Activated naive CD4-positive, alpha-beta T cell treated with anti-CD3 and anti-CD28 coated beads, Interleukin-2, amount 50 U/mL, for 24 hours (primary cell): ENCODE measurements at regions not wholly inside any gene's neighbourhood (a gene's known extent, or its start where the extent isn't known, plus 50 kb on each side); places are given as distances from the start of the nearest gene placed in this dataset.
"Not testable (repeated sequence)": the region's sequence is repeated elsewhere in the genome, so short reads cannot be mapped to it uniquely, and the experiment has no call there.

ENCODE experiments used
- H3K27ac Mint-ChIP-seq: one replicate; pipeline ENCODE4 v1.8.0; 2021; ENCODE audit warnings: mild to moderate bottlenecking, mixed read lengths
- H3K27me3 Mint-ChIP-seq: one replicate; pipeline ENCODE4 v1.8.0; 2021; ENCODE audit warnings: mixed read lengths
- H3K36me3 Mint-ChIP-seq: one replicate; pipeline ENCODE4 v1.8.0; 2021; ENCODE audit warnings: mixed read lengths
- H3K4me1 Mint-ChIP-seq: one replicate; pipeline ENCODE4 v1.8.0; 2021; ENCODE audit warnings: mixed read lengths
- H3K4me3 Mint-ChIP-seq: one replicate; pipeline ENCODE4 v1.8.0; 2021; ENCODE audit warnings: mild to moderate bottlenecking, mixed read lengths
- H3K9me3 Mint-ChIP-seq: one replicate; pipeline ENCODE4 v1.8.0; 2021; ENCODE audit warnings: mixed read lengths

DNA sequence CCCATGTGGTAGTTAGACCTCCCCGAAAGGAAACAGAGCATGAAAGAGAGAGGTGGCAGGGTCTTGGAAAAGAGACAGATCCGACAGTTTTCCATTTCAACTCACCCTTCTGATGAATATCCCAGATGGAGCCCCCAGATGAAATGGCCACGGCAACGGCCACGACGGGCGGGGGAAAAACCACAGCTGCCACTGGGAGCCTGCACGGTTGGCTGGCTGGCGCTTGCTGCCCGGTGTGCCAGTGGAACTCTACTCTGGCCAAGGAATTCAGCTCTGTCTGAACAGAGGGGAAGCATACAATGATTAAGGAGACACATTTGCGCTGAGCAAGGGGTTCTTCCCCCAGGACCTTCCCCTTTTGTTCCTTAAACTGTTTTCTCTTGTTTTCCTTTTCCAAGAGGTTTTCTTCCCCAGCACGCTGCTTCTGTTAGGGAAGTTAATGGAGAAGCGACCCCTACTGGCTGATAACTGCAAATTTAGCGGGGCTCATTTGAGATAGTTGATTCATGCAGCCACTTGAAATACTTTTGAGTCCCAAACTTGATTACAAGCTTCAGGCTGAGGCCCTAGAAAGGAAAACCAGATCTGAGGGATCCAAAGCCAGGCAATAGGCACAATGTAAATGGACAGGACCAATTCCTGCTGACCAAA is 1122.5 kb downstream of the NCAM2 start:
- no peaks in the 10 kb centered on the region for H3K9me3 Mint-ChIP-seq
- no peaks in the 10 kb centered on the region for H3K4me1 Mint-ChIP-seq
- H3K36me3 Mint-ChIP-seq = no peaks in the 10 kb centered on the region
- H3K27me3 Mint-ChIP-seq = no peaks in the 10 kb centered on the region
- H3K4me3 Mint-ChIP-seq = no peak overlapping the region
- H3K27ac Mint-ChIP-seq = no peak overlapping the region

DNA sequence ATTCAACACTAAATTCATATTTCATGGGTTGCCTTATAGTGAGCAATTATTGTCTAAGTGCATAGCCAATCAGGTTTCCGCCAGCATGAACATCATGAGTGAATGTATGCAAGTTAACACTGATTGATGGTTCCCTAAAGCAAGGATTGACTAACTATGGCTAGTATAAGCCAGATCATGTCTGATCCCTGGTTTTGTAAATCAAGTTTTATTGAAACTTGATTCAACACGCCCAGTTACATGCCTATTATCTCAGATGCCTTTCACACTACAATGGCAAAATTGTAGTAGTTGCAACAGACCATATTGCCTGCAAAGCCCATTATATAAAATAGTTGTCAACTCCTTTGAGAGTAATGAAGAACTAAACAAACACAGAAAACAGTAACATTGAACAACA is 1127.4 kb downstream of the NCAM2 start:
- Mint-ChIP-seq H3K36me3 (no peaks in the 10 kb centered on the region), H3K9me3 (no peaks in the 10 kb centered on the region), H3K4me3 (no peak overlapping the region), H3K27ac (no peak overlapping the region), H3K27me3 (no peaks in the 10 kb centered on the region), H3K4me1 (no peaks in the 10 kb centered on the region)

DNA sequence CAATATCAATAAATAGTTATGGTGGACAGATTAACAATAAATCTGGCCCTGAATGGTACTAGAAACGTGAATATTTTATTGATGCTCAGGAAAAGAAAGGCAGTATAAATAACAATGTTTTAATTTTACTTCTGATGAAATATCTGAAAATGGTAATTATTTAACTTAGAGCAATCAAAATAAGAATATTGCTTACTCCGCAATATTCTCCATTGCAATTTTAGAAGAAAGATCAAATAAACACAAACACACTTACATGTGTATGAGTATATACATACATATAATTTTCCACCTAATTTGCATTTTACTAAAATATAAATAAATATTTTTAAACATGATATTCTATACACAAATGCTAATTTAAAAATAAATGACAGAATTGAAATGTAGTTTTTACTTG is 1130.5 kb downstream of the NCAM2 start:
- H3K36me3 Mint-ChIP-seq = no peaks in the 10 kb centered on the region
- no peaks in the 10 kb centered on the region for H3K9me3 Mint-ChIP-seq
- no peaks in the 10 kb centered on the region for H3K27me3 Mint-ChIP-seq
- no peak overlapping the region for H3K4me3 Mint-ChIP-seq
- no peak overlapping the region for H3K27ac Mint-ChIP-seq
- H3K4me1 Mint-ChIP-seq = no peaks in the 10 kb centered on the region

DNA sequence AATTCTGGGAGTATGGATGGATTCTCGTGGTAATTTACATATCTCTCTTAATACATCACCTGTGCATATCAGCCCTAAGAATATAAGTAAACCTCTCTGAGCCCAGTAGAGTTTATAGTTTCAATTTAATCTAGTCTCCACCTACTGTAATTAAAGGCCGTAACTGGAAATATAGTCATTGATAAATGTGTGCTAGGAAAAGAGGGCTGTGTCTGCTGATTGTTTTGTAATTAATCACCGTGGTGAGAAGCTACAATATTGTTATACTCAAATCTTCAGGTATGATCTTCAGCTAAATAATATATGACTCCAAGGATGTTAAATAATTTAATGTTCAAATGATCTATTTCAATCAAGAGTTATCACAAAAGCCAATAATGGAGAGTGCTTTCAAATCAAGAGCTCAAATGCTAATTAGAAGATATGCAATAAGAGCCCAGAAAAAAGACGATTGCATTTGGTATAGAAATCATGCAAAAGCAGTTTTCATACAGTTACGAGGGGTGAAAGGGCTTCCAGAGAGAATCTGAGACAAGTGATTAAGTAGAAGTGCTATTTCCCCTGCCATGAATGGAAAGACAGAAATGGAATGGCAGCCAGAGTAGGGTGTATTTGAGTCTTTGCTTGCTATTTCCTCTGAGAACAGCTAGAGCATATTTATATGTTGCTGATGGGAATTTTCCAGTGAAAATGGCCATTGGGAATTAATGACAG is 1134.3 kb downstream of the NCAM2 start:
- no peaks in the 10 kb centered on the region for H3K4me1 Mint-ChIP-seq
- no peak overlapping the region for H3K4me3 Mint-ChIP-seq
- H3K27me3 Mint-ChIP-seq = no peaks in the 10 kb centered on the region
- H3K27ac Mint-ChIP-seq = no peak overlapping the region
- H3K9me3 Mint-ChIP-seq = peaks cover under 1% of the 10 kb centered on the region
- H3K36me3 Mint-ChIP-seq = no peaks in the 10 kb centered on the region

DNA sequence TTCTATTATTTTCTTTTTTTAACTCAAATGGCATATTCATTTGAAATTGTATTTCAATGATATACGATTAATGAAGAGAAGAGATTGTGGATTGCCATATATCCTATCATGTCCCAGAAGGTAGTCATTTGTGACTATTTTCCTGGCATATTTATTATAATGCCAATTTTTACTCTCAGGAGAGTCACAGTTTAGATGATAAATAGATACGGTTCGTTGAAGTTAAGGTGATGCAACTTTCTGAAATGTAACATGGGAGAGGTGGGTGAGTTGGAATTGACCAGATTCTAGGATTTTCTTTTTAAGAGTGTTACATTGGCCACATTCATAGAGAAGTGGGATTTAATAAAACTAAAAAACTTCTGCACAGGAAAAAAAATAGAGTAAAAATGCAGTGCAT is 1138.5 kb downstream of the NCAM2 start:
- no peak overlapping the region for H3K27ac Mint-ChIP-seq
- H3K4me1 Mint-ChIP-seq = no peaks in the 10 kb centered on the region
- peaks cover 7% of the 10 kb centered on the region for H3K9me3 Mint-ChIP-seq
- H3K36me3 Mint-ChIP-seq = no peaks in the 10 kb centered on the region
- no peaks in the 10 kb centered on the region for H3K27me3 Mint-ChIP-seq
- no peak overlapping the region for H3K4me3 Mint-ChIP-seq

DNA sequence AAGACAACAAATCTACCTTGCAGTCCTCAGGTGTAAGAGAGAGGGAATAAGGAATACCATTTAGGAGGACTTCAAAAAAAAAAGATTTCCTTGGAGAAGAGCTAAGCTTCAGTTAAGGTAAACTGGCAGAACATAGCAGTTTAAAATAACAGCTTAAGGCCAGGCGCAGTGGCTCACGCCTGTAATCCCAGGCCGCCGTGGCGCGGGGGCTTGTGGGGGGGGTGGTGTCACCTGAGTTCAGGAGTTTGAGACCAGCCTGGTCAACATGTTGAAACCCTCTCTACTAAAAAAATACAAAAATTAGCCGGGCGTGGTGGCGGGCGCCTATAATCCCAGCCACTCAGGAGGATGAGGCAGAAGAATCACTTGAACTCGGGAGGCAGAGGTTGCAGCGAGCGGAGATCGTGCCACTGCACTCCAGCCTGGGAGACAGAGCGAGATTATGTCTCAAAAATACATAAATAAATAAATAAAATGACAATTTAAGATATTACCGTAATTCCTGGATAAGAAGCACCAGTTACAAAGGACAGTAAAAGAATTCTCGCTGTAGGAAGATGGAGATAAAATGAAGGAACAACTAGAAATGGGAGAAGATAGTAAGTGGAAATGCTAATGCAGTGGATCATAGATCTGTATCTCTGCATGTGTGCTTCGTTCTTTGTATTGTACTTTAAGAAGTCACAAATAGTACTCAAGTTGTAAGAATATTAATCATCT is 1140.2 kb downstream of the NCAM2 start:
- H3K27ac Mint-ChIP-seq = no peak overlapping the region
- H3K27me3 Mint-ChIP-seq = no peaks in the 10 kb centered on the region
- H3K9me3 Mint-ChIP-seq = peaks cover 7% of the 10 kb centered on the region
- no peaks in the 10 kb centered on the region for H3K36me3 Mint-ChIP-seq
- no peak overlapping the region for H3K4me3 Mint-ChIP-seq
- H3K4me1 Mint-ChIP-seq = no peaks in the 10 kb centered on the region

DNA sequence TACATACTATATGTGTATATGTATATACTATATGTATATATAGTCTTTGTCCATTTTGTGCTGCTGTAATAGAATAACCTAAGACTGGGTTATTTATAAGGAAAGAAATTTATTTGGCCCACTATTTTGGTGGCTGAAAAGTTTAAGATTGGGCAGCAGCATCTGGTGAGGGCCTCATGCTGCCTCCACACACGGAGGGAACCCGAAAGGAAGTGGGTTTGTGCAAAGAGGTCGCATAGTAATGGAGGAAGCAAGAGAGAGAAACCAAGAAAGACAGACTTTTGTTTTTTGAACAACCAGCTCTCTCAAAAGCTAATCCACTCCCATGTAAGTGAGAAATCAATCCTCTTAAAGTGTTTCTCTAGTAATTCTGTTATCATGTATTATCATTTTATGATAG is 1147.3 kb downstream of the NCAM2 start:
- no peaks in the 10 kb centered on the region for H3K36me3 Mint-ChIP-seq

DNA sequence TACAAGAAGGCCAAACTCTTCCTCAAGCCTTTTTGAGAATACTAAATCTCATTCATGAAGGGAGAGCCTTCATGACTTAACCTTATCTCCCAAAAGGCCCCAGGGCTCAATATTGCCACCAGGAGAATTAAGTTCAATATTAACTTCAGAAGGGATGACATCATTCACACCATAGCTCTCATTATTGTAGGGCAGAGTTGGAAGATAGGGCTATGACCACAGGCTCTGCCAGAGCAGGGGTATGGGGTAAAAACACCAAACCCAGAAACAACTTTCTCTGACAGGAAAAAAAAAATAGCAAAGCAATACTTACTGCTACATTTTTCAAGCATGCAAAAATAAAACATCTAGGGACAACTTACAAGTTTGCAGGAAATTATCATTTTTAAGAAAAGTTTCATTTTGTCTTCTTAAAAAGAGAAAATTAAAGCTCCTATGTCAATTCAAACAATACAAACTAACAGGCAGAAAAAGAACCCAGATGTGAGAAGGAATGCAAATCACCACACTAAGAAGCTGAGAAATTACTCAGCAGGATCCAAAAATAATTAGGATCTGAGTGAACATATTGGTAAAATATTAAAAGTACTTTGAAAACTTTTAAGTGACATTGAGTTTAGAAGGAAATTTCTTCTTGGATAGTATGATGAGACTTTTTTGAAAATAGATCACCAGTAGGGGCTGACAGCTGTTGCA is 1156.5 kb downstream of the NCAM2 start:
- no peaks in the 10 kb centered on the region for H3K9me3 Mint-ChIP-seq

More for the DNA sequence above, 1147.3 kb downstream of the NCAM2 start:
- no peak overlapping the region for H3K4me3 Mint-ChIP-seq
- no peaks in the 10 kb centered on the region for H3K27me3 Mint-ChIP-seq
- no peak overlapping the region for H3K27ac Mint-ChIP-seq
- no peaks in the 10 kb centered on the region for H3K9me3 Mint-ChIP-seq
- H3K4me1 Mint-ChIP-seq = no peaks in the 10 kb centered on the region

DNA sequence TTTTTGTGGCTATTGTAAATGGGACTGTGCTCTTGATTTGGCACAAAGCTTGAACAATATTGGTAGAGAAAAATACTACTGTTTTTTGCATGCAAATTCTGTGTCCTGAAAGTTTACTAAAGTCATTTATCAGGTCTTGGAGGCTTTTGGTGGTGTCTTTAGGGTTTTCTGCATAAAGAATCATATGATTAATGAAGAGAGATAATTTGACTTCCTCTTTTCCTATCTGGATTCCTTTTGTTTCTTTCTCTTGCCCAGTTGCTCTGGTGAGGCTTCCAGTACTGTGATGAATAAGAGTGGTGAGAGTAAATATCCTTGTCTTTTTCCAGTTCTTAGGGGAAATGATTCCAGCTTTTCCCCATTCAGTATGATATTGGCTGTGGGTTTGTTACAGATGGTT is 1166.7 kb downstream of the NCAM2 start:
- no peak overlapping the region for H3K27ac Mint-ChIP-seq
- no peaks in the 10 kb centered on the region for H3K36me3 Mint-ChIP-seq
- H3K27me3 Mint-ChIP-seq = no peaks in the 10 kb centered on the region
- no peak overlapping the region for H3K4me3 Mint-ChIP-seq
- H3K9me3 Mint-ChIP-seq = no peaks in the 10 kb centered on the region
- H3K4me1 Mint-ChIP-seq = no peaks in the 10 kb centered on the region

More for the DNA sequence above, 1156.5 kb downstream of the NCAM2 start:
- H3K36me3 Mint-ChIP-seq = no peaks in the 10 kb centered on the region
- no peak overlapping the region for H3K27ac Mint-ChIP-seq
- H3K4me1 Mint-ChIP-seq = no peaks in the 10 kb centered on the region
- no peaks in the 10 kb centered on the region for H3K27me3 Mint-ChIP-seq
- no peak overlapping the region for H3K4me3 Mint-ChIP-seq

DNA sequence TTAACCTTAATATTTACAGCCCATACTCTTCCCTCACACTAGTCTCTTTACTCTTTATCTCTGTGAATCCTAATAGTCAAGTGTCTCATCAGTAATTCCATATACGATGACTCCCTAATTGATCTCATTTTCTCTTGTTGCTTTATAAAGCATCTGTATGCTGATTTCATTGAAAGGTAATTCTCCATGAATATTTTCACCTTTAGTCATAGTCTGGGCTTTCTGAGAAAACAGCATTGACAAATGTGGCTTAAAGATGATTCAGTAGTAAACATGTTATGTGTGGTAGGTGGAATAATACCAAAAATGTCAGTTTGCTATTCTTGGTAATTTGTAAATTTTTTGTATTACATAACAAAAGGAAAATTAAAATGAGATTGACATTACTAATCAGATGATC is 1176.5 kb downstream of the NCAM2 start:
- Mint-ChIP-seq H3K27ac (no peak overlapping the region), H3K4me3 (no peak overlapping the region), H3K36me3 (no peaks in the 10 kb centered on the region), H3K27me3 (no peaks in the 10 kb centered on the region), H3K9me3 (no peaks in the 10 kb centered on the region), H3K4me1 (no peaks in the 10 kb centered on the region)

DNA sequence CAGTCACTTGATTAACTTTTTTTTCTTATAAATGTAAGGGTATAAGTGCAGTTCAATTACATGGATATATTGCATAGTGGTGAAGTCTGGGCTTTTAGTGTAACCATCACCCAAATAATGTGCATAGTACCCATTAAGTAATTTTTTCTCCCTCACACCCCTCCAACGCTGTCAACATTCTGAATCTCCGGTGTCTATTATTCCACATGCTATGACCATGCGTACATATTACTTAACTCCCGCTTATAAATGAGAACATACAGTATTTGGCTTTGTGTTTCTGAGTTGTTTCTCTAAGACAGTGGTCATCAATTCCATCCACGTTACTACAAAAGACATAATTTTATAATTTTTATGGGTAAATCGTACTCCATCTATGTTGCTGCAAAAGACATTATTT is 1191.1 kb downstream of the NCAM2 start:
- no peak overlapping the region for H3K27ac Mint-ChIP-seq
- peaks cover 7% of the 10 kb centered on the region for H3K9me3 Mint-ChIP-seq
- H3K4me1 Mint-ChIP-seq = no peaks in the 10 kb centered on the region
- no peaks in the 10 kb centered on the region for H3K27me3 Mint-ChIP-seq
- H3K36me3 Mint-ChIP-seq = no peaks in the 10 kb centered on the region
- no peak overlapping the region for H3K4me3 Mint-ChIP-seq

DNA sequence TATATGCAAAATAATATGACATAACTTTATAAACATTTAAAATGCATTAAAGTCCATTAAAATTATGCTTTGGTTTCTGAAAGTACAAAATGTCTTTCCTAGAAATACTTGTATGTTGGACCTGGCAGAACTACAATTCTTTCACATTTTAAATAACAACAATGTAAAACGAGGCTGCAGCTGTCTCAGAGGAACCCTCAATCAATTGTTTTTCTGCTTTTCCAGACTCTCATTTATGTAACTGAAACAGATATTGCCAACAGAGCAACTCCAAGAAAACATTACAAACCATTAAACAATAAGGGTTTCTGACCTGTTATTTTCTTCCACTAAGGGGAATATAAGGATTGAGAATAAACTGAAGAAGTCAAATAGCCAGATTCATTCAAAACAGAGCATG is 1193.4 kb downstream of the NCAM2 start:
- no peak overlapping the region for H3K4me3 Mint-ChIP-seq
- no peaks in the 10 kb centered on the region for H3K4me1 Mint-ChIP-seq
- peaks cover 7% of the 10 kb centered on the region for H3K9me3 Mint-ChIP-seq
- H3K36me3 Mint-ChIP-seq = no peaks in the 10 kb centered on the region
- H3K27me3 Mint-ChIP-seq = no peaks in the 10 kb centered on the region
- H3K27ac Mint-ChIP-seq = no peak overlapping the region

DNA sequence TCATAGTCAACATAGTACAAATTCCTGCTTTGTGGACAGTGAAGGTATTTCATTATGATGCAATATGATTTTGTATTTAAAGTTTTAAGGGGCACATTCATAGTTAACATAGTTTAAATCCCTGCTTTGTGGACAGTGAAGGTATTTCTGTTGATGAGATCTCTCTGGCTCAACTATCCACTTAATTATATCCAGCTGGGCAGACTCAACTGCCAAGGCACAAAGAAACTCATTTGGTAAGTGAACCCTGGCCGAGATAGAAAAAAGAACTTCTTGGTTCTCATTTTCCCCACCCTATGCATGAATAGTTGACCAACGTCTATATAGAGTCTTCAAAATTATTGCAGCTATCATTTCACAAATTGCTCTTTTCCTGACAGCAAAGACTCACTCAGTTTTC is 1194.6 kb downstream of the NCAM2 start:
- H3K9me3 Mint-ChIP-seq = peaks cover 7% of the 10 kb centered on the region
- no peaks in the 10 kb centered on the region for H3K36me3 Mint-ChIP-seq
- H3K4me3 Mint-ChIP-seq = no peak overlapping the region
- no peaks in the 10 kb centered on the region for H3K27me3 Mint-ChIP-seq
- no peak overlapping the region for H3K27ac Mint-ChIP-seq
- no peaks in the 10 kb centered on the region for H3K4me1 Mint-ChIP-seq

DNA sequence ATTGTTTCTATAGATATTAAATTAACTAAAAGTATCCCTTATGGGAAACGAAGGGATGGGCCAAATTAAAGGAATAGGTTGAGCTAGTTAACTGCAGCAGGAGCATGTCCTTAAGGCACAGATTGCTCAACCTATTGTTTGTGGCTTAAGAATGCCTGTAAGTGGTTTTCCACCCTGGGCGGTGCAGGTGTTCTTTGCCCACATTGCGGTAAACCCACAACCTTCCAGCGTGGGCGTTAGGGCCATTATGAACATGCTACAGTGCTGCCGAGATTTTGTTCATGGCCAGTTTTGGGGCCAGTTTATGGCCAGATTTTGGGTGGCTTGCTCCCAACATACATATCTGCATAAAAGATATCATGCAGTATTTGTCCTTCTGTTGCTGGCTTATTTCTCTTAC is 1196.8 kb downstream of the NCAM2 start:
- H3K4me1 Mint-ChIP-seq, H3K27me3 Mint-ChIP-seq, H3K9me3 Mint-ChIP-seq, H3K4me3 Mint-ChIP-seq, H3K27ac Mint-ChIP-seq, H3K36me3 Mint-ChIP-seq: not testable (repeated sequence)

DNA sequence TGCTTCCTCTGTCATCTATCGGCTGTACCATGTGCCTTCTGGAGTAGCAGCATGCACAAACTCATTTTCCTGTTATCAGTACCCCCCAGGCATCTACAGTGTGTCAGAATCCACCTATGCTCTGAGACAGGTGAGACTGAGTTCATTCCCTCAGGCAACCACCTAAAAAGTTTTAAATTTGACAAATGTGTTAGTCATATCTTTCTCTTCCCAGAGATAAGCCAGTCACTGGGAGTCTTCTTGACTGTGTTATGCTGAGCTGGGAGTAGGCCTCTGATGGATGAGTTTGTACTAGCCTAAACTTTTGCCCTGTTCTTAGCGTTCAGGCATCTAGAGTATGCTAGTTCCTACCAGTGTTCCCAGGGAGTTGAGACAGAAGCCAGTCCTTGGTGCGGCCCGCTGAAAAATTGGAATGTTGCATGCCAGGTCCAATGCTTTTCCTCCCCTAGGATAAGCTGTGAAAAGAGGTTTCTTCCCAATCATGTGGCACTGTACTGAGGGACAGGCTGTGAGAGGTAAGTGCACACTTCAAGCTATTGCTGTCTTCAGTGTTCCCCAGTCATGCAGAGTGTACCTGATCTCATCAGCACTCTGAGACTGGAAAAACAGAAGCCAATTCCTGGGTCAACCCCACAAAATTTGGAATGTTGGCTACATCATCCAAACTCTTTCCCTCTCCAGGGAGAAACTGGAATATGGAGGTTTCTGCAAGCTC is 1202.3 kb downstream of the NCAM2 start:
- Mint-ChIP-seq H3K27me3 (no peaks in the 10 kb centered on the region), H3K9me3 (peaks cover 6% of the 10 kb centered on the region), H3K36me3 (no peaks in the 10 kb centered on the region), H3K4me3 (no peak overlapping the region), H3K27ac (no peak overlapping the region), H3K4me1 (no peaks in the 10 kb centered on the region)
